Fibroblast of skin of back (primary cell): ENCODE measurements at regions not wholly inside any gene's neighbourhood (a gene's known extent, or its start where the extent isn't known, plus 50 kb on each side); places are given as distances from the start of the nearest gene placed in this dataset.

ENCODE experiments used
- DNase-seq: peaks from one replicate; pipeline ENCODE4 v3.0.0-alpha.2; 2013

DNA sequence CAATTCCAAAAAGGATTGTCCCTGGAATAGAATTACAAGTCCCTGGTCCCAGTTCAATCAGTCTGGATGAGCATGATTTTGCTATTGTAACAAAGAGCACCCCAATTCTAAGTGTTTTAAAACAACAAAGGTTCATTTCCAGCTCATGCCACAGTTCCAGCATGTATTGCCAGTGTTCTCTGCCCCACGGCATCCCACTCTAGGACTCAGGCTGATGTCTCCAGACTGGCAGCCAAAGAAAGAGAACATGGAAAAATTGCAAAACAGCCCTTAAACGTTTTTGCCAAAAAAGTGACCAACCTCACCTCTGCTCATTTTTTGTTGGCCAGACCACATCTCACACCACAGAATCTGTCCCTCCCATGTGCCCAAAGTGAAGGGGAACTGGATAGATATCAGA, 116.0 kb upstream of the PLXNC1 start:
- no peak for DNase-seq

GRCh38 chr12:94033101-94033500, 115.3 kb upstream of the PLXNC1 start:
- DNase-seq, result no peak

- DNase-seq, result no peak
These were observed 114.6 kb upstream of the PLXNC1 start for GRCh38 chr12:94033784-94034183.

DNA sequence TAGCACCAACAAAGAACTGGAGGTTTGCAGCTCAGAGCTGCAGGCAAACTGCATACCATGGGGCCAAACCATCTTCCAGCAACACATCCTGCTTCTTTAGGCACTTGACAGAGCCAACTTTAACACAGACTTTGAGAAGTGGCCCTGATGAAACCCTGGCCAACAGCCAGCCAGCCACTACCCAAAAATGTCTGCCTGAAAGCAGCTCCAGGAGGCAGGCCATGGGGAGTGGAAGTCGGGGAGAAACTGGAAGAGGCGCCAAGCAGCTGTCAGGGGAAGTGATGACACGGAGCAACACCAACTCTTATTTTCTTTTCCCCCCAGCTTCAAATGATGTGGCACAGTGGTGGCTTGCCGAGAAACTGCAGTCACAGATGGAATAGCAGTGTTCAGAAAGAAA, 110.9 kb upstream of the PLXNC1 start:
- DNase-seq, result no peak

GRCh38 chr12:94038605-94039004, 109.8 kb upstream of the PLXNC1 start:
- DNase-seq, result no peak

DNA sequence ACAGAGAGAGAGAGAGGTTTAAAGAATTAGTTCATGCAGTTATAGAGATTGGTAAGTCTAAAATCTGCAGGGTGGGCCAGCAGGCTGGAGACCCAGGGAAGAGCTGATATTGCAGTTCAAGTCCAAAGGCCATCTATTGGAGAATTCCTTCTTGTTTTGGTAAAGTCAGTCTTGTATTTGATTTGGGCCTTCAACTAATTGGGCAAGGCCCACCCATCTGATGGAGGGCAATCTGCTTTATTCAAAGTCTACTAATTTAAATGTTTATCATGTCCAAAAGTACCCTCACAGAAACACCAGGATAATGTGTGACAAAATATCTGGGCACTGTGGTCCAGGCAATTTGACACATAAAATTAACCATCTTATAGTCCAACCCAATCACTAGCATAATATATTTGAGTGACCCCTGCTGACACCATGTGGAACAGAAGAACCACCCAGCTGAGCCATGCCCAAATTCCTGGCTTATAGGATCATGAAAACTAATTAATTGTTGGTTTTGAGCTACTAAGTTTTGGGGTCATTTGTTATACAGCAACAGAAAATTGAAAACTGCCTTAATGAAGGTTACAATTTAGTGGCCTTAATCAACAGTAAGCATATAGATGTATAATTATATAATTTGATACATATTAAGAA, 109.1 kb upstream of the PLXNC1 start:
- DNase-seq, result no peak

DNA sequence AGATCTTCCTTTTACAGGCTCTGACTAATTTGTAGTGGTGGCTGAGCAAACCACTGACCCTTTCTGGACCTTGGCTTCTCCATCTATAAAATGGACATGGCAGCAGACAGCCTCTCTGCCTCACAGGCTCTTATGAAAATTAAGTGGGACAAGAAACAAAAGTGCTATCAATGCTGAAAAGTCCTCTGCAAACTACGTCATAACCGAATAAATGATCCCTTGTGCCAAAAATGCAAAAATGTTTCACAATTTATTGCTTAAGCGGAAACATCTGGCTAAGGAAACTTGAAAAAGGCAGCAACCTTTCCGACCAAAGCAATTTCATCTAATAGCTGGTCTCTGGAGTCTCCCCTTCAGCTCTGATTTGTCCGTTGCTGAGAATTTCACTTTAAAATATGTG, 108.5 kb upstream of the PLXNC1 start:
- DNase-seq, result no peak

DNA sequence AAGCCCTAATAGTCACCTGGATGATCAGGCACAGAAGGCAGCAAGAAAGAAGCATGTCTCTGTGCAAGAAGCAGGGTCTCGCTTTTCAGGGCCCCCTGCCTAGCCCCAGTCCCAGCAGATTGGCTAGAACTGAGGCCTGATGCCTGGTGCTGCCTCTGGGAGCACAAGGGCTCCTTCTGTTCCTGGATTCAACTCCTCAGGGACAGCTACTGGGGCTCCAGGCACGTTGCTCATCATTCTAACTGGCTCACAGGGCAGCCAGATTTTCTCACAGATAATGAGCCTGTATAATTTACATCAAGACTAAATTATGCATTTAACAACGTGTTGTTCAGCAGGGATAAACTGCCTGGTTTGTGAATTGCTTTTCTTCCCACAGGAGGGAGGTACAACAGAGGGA, 106.5 kb upstream of the PLXNC1 start:
- no peak for DNase-seq

GRCh38 chr12:94042321-94042720, 106.1 kb upstream of the PLXNC1 start:
- DNase-seq, result no peak

GRCh38 chr12:94046626-94047410, 101.6 kb upstream of the PLXNC1 start:
- DNase-seq, result no peak

- DNase-seq, result no peak
These were observed 100.4 kb upstream of the PLXNC1 start for GRCh38 chr12:94047781-94048567.

GRCh38 chr12:94048757-94049156, 99.6 kb upstream of the PLXNC1 start:
- DNase-seq, result no peak

- DNase-seq, result no peak
These were observed 98.7 kb upstream of the PLXNC1 start for GRCh38 chr12:94049718-94050117.

- no peak for DNase-seq
These were observed 94.7 kb upstream of the PLXNC1 start for GRCh38 chr12:94053676-94054075.

GRCh38 chr12:94055528-94055927, 92.8 kb upstream of the PLXNC1 start:
- no peak for DNase-seq

DNA sequence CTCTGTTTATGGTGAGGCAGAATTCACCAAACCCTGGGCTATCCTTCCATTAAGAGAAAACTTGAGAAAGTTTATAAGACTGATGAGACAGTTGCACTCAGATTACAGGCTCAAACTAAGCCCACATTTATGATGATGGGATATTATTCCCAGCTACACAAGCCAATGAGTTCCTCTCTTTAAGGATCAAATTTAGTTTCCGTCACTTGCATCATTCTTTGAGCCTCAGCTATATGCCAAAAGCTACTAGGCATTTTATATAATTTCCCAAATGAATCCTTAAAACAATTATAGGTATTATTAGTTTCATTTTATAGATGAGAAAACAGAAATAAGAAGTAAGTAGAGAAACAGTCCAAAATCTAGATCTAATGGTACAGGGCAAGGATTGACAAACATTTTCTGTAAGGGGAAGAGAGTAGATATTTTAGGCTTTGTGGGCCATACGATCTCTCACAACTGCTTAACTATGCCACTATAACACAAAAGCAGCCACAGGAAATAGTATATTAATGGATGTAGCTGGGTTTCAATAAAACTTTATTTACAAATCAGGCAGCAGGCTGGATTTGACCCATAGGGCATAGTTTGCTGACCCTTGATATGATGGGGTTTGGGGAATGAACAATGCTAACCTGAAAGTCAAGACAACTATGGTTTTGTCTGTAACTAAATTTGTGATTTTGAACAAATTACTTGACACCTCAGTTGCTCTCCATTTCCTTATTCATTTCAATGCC, 91.8 kb upstream of the PLXNC1 start:
- DNase-seq, result no peak

- DNase-seq, result peak; percentile 77
These were observed 90.9 kb upstream of the PLXNC1 start for GRCh38 chr12:94057262-94058151.

DNA sequence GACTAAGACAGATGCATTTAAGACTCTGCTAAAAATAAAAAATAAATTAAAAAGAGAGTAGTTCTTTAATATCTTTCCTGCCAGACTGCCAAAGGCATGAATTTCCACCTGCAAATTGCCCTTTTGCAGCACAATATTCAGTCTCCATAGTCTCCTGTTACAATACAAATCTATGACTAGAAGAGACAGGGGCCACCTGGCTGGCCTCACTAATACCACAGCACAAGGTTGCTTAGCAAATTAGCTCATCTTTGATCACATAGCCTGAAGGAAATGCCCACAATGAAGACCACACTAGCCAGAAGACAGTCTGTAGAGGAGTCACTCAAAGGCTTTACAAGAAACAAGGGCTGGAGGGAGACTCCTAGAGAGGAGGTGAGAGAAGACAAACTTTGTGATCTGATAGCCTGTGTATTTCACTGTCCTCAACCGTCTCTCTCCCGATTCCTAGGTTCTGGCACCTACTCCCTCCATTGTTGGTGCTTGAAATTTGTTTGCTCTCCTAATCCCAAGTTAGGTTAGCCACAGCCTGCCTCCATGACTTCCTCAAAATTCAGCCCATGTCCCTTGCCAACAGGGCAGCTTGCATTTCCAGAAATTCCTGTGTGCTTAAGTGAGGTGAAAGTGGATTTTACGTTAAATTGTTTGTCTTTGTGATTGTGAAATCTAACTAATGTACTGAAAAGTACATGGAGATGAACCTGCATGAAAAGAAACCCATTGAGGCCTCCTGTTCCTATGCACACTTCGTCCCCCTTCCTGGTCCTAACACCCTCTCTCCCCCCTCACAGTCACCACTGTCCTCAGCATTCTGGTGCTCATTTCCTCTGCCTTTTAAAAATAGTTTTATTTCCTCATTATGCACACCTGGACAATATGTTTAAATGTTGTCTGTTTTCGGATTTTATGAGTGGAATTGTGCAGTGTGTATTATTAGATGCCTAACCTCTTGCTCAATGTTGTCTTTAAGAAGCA, 88.7 kb upstream of the PLXNC1 start:
- DNase-seq, result no peak

- DNase-seq, result no peak
These were observed 86.2 kb upstream of the PLXNC1 start for GRCh38 chr12:94062194-94062593.

- no peak for DNase-seq
These were observed 85.4 kb upstream of the PLXNC1 start for GRCh38 chr12:94062796-94063635.
